ENCODE measurements at regions not wholly inside any gene's neighbourhood (a gene's known extent, or its start where the extent isn't known, plus 50 kb on each side); places are given as distances from the start of the nearest gene placed in this dataset.

GRCh38 chr4:152117520-152117919 lies 356.7 kb upstream of the GATB start:
- TF ChIP-seq CTCF (conservative IDR thresholded peaks at IDR 0.05) (no peak), ZFX (IDR thresholded peaks at IDR 0.05) (no peak)
